Mucosa of stomach (tissue), 1 donor: ENCODE measurements at regions not wholly inside any gene's neighbourhood (a gene's known extent, or its start where the extent isn't known, plus 50 kb on each side); places are given as distances from the start of the nearest gene placed in this dataset.
"Not testable (repeated sequence)": the region's sequence is repeated elsewhere in the genome, so short reads cannot be mapped to it uniquely, and the experiment has no call there.

ENCODE experiments used
- H3K27me3 ChIP-seq: one replicate; pipeline ENCODE4 v1.7.0; 2013; ENCODE audit warnings: mild to moderate bottlenecking, low read length; ENCODE audit not compliant: control insufficient read depth, insufficient read depth
- H3K36me3 ChIP-seq: one replicate; pipeline ENCODE4 v1.7.0; 2013; ENCODE audit warnings: low read length; ENCODE audit not compliant: control insufficient read depth, insufficient read depth
- H3K4me1 ChIP-seq: one replicate; pipeline ENCODE4 v1.7.0; 2013; ENCODE audit warnings: mild to moderate bottlenecking, low read length; ENCODE audit not compliant: control insufficient read depth, insufficient read depth
- H3K4me3 ChIP-seq: one replicate; pipeline ENCODE4 v1.7.0; 2013; ENCODE audit warnings: low read length
- H3K9ac ChIP-seq: one replicate; pipeline ENCODE4 v1.7.0; 2013; ENCODE audit warnings: mild to moderate bottlenecking, low read length, moderate library complexity
- H3K9me3 ChIP-seq: one replicate; pipeline ENCODE4 v1.7.0; 2013; ENCODE audit warnings: mild to moderate bottlenecking, low read length, moderate library complexity; ENCODE audit not compliant: control insufficient read depth
- donor health status: Pancreatic carcinoma.

DNA sequence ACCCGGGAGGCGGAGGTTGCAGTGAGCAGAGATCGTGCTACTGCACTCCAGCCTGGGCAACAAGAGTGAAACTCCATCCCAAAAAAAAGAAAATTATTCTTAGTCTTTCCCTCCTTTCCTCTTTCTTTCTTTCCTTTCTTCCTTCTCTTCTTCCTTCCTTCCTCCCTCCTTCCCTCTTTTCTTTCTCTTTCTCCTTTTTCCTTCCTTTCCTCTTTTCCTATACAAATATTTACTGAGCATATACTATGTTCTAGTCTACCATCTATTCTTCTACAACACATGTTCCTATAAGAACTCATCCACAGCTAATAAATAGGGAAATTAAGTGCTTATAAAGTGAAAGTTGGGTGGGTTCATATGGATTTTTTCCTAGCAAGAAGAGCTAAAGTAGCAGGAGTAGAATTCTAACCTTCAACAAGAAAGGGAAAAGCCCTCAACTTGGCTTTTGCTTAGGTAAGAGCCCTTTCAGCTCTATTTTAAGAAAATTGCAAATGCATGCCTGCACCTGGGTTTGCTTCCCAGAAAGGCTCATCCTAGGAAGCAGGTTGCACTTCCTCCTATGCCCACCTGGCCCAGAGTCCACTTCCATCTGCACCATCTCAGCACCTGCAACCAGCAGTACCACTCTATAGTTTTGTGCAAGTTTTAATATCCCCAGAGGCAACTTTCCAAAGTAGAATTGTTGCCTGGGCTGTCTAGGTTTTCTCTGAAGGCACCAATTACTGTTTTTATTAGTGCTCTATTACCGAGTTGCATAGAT lies 122.0 kb upstream of the CCND2 start:
- no peaks in the 10 kb centered on the region for H3K9me3 ChIP-seq
- peaks cover 7% of the 10 kb centered on the region for H3K4me1 ChIP-seq

DNA sequence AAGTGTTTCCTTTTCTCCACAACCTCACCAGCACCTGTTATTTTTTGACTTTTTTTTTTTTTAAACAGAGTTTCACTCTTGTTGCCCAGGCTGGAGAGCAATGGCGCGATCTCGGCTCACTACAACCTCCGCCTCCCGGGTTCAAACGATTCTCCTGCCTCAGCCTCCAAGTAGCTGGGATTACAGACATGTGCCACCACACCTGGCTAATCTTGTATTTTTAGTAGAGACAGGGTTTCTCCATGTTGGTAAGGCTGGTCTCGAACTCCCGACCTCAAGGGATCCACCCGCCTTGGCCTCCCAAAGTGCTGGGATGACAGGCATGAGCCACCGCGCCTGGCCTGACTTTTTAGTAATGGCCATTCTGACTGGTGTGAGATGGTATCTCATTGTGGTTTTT lies 123.2 kb upstream of the CCND2 start:
- not testable (repeated sequence) for H3K9me3 ChIP-seq, H3K36me3 ChIP-seq, H3K9ac ChIP-seq, H3K4me3 ChIP-seq, H3K4me1 ChIP-seq, H3K27me3 ChIP-seq

More for the DNA sequence above, 122.0 kb upstream of the CCND2 start:
- Histone ChIP-seq H3K9ac (no peak overlapping the region), H3K27me3 (no peaks in the 10 kb centered on the region), H3K36me3 (no peaks in the 10 kb centered on the region), H3K4me3 (no peak overlapping the region)

DNA sequence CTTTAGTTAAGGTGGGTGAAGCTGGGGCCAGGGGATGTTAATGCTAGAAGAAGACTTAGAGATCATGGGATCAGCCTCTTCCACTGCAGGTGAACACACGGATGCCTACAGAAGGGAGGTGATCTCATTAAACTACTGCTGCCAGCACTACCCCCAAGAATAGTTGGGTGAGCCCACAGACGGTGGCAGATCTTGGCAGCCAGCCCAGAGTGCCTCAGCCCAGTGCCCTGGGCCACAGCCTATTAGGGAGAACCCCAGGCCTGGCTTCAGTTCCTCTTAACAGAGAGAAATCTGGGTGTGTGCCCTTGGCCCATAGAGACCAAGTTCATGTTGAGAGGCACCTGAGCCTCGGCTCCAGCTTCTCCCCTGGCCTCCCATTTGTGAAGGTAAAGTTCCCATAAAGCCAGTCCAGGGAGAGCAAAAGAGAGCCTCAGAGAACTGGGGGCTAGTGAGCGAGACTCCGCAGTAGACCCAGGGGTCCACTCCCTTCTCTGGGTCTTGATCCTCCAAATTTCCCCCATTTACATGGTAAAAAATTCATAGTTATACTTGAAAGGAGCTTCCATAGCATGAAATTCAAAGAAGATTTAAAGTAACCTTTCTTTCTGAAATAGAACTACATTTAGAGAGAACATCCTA lies 125.0 kb upstream of the CCND2 start:
- H3K9ac ChIP-seq, result no peak overlapping the region
- H3K4me3 ChIP-seq, result no peak overlapping the region
- no peaks in the 10 kb centered on the region for H3K36me3 ChIP-seq
- H3K27me3 ChIP-seq, result no peaks in the 10 kb centered on the region
- H3K4me1 ChIP-seq, result peaks cover 3% of the 10 kb centered on the region
- H3K9me3 ChIP-seq, result no peaks in the 10 kb centered on the region

- Histone ChIP-seq H3K4me1 (peaks cover 4% of the 10 kb centered on the region), H3K36me3 (no peaks in the 10 kb centered on the region), H3K9me3 (no peaks in the 10 kb centered on the region)
These were observed 126.5 kb upstream of the CCND2 start for GRCh38 chr12:4147031-4147481.

GRCh38 chr12:4145990-4146859 lies 127.3 kb upstream of the CCND2 start:
- H3K9ac ChIP-seq, result no peak overlapping the region
- H3K9me3 ChIP-seq, result no peaks in the 10 kb centered on the region
- no peaks in the 10 kb centered on the region for H3K36me3 ChIP-seq
- peaks cover 4% of the 10 kb centered on the region for H3K4me1 ChIP-seq
- no peaks in the 10 kb centered on the region for H3K27me3 ChIP-seq
- H3K4me3 ChIP-seq, result no peak overlapping the region

More at GRCh38 chr12:4147031-4147481, 126.5 kb upstream of the CCND2 start:
- H3K9ac ChIP-seq, result no peak overlapping the region
- H3K4me3 ChIP-seq, result no peak overlapping the region
- H3K27me3 ChIP-seq, result no peaks in the 10 kb centered on the region

DNA sequence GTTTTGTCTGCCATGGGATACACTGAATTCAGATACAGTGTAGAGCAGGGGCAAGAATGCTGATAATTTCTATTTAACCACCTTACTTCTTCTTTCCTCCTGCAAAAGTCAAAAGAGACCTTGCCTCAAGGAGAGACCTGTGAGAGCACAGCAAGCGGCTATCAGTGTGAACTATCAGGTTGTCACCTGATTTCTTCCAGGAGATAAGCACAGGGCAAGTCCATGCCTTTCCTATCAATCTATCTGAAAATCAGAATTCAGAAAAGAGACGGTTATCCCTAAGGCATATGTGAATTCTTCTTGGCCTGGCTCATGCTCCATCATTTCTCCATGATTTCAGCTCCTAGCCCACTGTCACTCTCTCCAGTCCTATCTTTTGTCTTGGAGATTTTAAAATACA lies 128.9 kb upstream of the CCND2 start:
- no peaks in the 10 kb centered on the region for H3K9me3 ChIP-seq
- H3K4me1 ChIP-seq, result peaks cover 4% of the 10 kb centered on the region

GRCh38 chr12:4143896-4144295 lies 129.7 kb upstream of the CCND2 start:
- H3K9me3 ChIP-seq, result no peaks in the 10 kb centered on the region
- no peak overlapping the region for H3K9ac ChIP-seq
- no peaks in the 10 kb centered on the region for H3K36me3 ChIP-seq
- no peaks in the 10 kb centered on the region for H3K27me3 ChIP-seq
- H3K4me3 ChIP-seq, result no peak overlapping the region
- H3K4me1 ChIP-seq, result peaks cover 4% of the 10 kb centered on the region

More for the DNA sequence above, 128.9 kb upstream of the CCND2 start:
- no peak overlapping the region for H3K9ac ChIP-seq
- H3K36me3 ChIP-seq, result no peaks in the 10 kb centered on the region
- no peaks in the 10 kb centered on the region for H3K27me3 ChIP-seq
- H3K4me3 ChIP-seq, result no peak overlapping the region

- Histone ChIP-seq H3K4me3 (no peak overlapping the region), H3K27me3 (no peaks in the 10 kb centered on the region), H3K4me1 (peaks cover 4% of the 10 kb centered on the region), H3K9me3 (no peaks in the 10 kb centered on the region), H3K36me3 (no peaks in the 10 kb centered on the region), H3K9ac (no peak overlapping the region)
These were observed 132.0 kb upstream of the CCND2 start for GRCh38 chr12:4141348-4142270.

DNA sequence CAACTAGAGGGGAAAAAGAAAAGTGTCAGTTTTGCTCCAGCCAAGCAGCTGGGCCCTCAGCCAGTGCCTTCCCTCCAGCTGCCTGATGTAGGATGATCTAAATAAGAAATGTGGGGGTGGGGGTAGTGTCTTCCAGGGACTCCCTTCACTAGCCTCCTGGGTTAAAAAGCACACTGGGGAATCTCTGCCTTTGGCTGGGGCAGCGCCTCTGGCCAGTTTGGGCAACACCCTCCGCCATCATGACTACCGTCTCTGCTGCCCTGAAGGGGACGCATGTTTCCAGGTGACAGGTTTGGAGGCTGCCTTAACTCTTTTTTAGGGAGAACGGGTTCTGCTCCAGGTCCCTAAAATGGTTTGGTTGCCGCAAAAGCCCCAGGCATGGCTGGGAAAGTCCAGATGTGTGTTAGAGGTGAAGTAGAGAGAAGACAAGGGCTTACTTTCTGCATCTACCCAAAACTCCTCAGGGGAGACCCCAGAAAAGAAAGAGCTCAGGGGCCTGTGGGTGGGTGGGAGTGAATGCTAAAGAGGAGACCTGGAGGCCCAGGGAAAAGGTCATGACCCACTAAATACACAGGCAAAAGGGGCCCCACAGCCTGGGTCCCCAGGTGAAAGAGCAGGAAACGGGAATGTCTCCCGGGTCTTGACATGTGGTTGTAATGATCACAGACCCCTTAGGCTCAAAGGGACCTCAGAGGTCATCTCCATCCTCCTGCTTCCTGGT lies 132.8 kb upstream of the CCND2 start:
- no peak overlapping the region for H3K4me3 ChIP-seq
- no peaks in the 10 kb centered on the region for H3K27me3 ChIP-seq
- no peaks in the 10 kb centered on the region for H3K36me3 ChIP-seq
- H3K4me1 ChIP-seq, result peaks cover 4% of the 10 kb centered on the region
- no peaks in the 10 kb centered on the region for H3K9me3 ChIP-seq
- H3K9ac ChIP-seq, result no peak overlapping the region

- H3K9me3 ChIP-seq, result no peaks in the 10 kb centered on the region
- no peaks in the 10 kb centered on the region for H3K36me3 ChIP-seq
- H3K4me3 ChIP-seq, result no peak overlapping the region
- peaks cover 4% of the 10 kb centered on the region for H3K4me1 ChIP-seq
- no peak overlapping the region for H3K9ac ChIP-seq
- H3K27me3 ChIP-seq, result peaks cover 8% of the 10 kb centered on the region
These were observed 134.4 kb upstream of the CCND2 start for GRCh38 chr12:4139191-4139590.

- not testable (repeated sequence) for H3K9ac ChIP-seq, H3K36me3 ChIP-seq, H3K9me3 ChIP-seq, H3K4me1 ChIP-seq, H3K4me3 ChIP-seq, H3K27me3 ChIP-seq
These were observed 135.0 kb upstream of the CCND2 start for GRCh38 chr12:4138532-4138931.
